HG03354 (cell line): ENCODE measurements at regions not wholly inside any gene's neighbourhood (a gene's known extent, or its start where the extent isn't known, plus 50 kb on each side); places are given as distances from the start of the nearest gene placed in this dataset.

Experiments
- ATAC-seq: cut with Tn5 transposase; IDR thresholded peaks from one replicate; pipeline ENCODE4 v1.9.1; 2021; ENCODE audit warnings: mild to moderate bottlenecking; ENCODE audit not compliant: unreplicated experiment, poor library complexity, severe bottlenecking

GRCh38 chr18:27423581-27423980, 238.5 kb upstream of the CHST9 start:
- no peak for ATAC-seq

- ATAC-seq, result no peak
These were observed 234.5 kb upstream of the CHST9 start for GRCh38 chr18:27419646-27420045.

- ATAC-seq, result no peak
These were observed 230.4 kb upstream of the CHST9 start for GRCh38 chr18:27415495-27415894.

- no peak for ATAC-seq
These were observed 229.6 kb upstream of the CHST9 start for GRCh38 chr18:27414682-27415081.

- ATAC-seq, result no peak
These were observed 228.6 kb upstream of the CHST9 start for GRCh38 chr18:27413495-27414401.

GRCh38 chr18:27412556-27412955, 227.4 kb upstream of the CHST9 start:
- ATAC-seq, result no peak

GRCh38 chr18:27411911-27412310, 226.8 kb upstream of the CHST9 start:
- ATAC-seq, result no peak

- ATAC-seq, result no peak
These were observed 225.9 kb upstream of the CHST9 start for GRCh38 chr18:27411013-27411412.

- no peak for ATAC-seq
These were observed 219.7 kb upstream of the CHST9 start for GRCh38 chr18:27404855-27405254.

- ATAC-seq, result no peak
These were observed 214.9 kb upstream of the CHST9 start for GRCh38 chr18:27400001-27400400.

GRCh38 chr18:27395752-27396151, 210.6 kb upstream of the CHST9 start:
- no peak for ATAC-seq

GRCh38 chr18:27394687-27395086, 209.6 kb upstream of the CHST9 start:
- ATAC-seq, result no peak

GRCh38 chr18:27382567-27383216, 197.6 kb upstream of the CHST9 start:
- ATAC-seq, result no peak

GRCh38 chr18:27378431-27379095, 193.5 kb upstream of the CHST9 start:
- ATAC-seq, result peak; percentile 76

GRCh38 chr18:27377251-27377650, 192.1 kb upstream of the CHST9 start:
- ATAC-seq, result no peak

- ATAC-seq, result no peak
These were observed 187.3 kb upstream of the CHST9 start for GRCh38 chr18:27372386-27372785.

- ATAC-seq, result no peak
These were observed 181.6 kb upstream of the CHST9 start for GRCh38 chr18:27366665-27367064.

- no peak for ATAC-seq
These were observed 181.0 kb upstream of the CHST9 start for GRCh38 chr18:27366151-27366550.

GRCh38 chr18:27363872-27364271, 178.8 kb upstream of the CHST9 start:
- ATAC-seq, result no peak

- ATAC-seq, result no peak
These were observed 176.4 kb upstream of the CHST9 start for GRCh38 chr18:27361477-27361876.

GRCh38 chr18:27355308-27355707, 170.2 kb upstream of the CHST9 start:
- no peak for ATAC-seq
